Fibroblast of skin of left quadriceps (primary cell): ENCODE measurements at regions not wholly inside any gene's neighbourhood (a gene's known extent, or its start where the extent isn't known, plus 50 kb on each side); places are given as distances from the start of the nearest gene placed in this dataset.
"Not testable (repeated sequence)": the region's sequence is repeated elsewhere in the genome, so short reads cannot be mapped to it uniquely, and the experiment has no call there.

Experiments used
- DNase-seq, 2 experiments: peaks; one replicate each; pipeline ENCODE4 v3.0.0-alpha.2; 2013; ENCODE audit warnings: low read depth in 2 of 2

DNA sequence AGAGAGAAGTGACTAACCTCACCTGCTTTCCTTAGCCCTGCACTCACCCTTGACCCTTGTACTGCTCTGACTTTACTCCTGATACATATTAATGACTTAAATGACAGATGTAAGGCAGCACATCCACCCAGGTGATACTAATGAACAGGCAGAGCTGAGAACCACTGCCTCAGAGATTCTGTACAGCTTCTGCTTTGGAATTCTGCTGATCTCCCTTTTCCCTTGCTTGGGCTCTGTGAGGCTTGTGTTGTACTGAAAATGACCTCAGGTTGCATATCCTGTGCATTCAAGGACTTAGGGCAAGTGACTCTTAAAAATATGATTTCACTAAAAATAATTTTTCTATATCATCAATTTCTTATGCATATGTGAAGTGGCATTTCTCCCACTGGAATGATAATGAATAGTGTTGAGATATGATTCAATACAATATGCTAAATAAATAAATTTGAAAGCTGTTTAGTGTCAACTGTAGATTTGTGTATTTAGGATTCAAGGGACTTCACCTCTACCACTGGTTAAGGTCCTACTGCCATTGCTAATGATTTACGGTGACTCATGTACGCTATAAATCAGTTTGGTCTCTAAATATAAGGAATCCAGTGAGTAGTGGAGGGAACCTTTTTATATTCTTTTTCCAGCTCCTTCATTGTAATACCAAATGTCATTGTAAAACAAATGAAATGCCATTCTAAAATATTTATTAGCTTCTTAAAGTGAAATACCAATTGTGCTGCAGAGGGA lies 328.3 kb downstream of the SOCS6 start:
- no peak for DNase-seq

DNA sequence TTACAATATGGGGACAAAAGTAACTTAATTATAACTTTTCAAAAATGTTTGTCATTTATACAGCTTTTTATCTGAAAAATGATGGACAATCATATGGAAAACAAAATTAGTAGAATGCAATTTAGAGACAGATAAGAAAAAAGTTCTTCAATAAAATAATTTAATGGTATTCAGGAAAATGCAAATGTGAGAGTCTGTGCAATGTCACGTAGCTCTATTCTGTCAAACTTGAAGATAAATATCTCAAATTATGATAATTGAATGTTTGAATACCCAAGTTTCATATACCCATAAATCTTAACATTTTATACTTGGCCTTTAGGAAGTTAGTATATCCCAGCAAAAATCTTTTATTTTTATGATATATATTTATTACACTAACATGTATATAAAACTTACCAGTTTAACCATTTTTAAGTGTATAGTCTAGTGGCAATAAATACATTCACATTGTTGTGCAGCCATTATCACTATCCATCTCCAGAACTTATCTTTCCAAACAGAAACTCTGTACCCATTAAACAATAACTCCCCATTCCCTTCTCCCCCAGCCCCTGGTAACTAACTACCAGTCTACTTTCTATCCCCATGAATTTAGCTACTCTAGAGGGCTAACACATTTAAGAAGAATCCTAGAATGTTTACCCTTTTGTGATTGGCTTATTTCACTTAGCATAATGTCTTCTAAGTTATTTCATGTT lies 311.5 kb downstream of the SOCS6 start:
- DNase-seq: no peak

DNA sequence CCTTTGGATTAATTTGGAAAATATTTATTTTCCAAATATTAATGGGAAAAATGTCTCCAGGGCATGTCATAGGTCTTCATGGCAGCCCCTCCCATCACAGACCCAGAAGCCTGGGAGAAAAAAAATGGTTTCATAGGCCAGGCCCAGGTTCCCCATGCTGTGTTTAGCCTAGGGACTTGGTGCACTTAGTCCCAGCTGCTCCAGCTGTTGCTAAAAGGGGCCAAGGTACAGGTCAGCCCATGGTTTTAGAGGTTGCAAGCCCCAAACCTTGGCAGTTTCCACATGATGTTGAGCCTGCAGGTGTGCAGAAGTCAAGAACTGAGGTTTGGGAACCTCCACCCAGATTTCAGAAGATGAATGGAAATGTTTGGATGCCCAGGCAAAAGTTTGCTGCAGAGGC lies 309.6 kb downstream of the SOCS6 start:
- no peak for DNase-seq

DNA sequence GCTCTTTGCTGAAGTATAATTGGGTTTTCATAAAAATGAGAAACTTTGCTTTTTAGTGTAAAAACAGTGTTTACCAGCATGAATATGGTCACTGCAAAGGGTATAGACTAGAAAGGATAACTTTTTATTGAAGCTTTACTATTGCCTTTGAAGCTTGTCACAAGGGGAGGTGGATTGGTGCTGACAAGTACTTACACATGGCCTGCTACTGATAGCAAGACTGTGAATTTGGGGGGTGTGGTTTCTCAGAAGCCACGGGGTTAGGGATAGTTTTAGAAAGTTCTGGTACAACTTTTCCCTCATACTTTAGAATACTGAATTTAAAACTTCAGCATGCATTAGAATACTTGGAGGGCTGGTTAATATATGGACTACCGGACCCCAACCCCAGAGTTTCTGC lies 294.1 kb downstream of the SOCS6 start:
- no peak for DNase-seq

DNA sequence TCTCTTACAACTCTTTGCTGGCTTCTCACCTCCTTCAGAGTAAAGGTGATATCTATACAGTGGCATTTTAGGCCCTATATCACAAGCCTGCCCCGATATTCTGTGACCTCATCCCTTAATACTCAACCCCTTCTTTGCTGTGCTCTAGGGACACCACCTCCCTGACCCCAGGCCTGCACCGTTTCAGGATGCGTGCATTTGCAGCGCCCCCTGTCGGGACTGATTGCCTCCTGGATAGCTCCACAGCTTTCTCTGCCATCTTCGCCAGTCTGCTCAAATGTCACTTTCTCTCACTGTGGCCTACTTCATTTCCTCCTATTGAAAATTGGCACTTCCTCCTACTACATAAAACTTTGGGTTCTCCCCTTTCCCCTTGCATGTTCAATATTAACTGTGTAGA lies 289.6 kb downstream of the SOCS6 start:
- no peak for DNase-seq

DNA sequence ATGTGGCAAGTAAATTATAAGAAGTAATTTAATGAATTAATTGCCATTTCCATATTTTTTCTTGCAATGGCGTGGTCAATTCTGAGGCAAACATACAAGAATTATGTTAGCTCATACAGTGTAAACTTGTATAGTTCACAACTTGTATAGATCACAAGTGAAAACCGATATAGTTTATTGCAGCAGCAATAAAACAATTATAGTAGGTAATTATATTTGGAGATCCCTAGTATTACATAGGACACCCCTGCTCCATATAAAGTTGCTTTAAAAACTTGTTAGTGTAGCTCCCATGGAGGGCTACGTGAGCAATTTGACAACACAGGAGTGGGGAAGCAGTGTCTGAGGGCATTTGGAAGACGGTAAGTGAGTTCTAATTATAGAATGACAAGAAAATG lies 288.2 kb downstream of the SOCS6 start:
- DNase-seq: no peak

DNA sequence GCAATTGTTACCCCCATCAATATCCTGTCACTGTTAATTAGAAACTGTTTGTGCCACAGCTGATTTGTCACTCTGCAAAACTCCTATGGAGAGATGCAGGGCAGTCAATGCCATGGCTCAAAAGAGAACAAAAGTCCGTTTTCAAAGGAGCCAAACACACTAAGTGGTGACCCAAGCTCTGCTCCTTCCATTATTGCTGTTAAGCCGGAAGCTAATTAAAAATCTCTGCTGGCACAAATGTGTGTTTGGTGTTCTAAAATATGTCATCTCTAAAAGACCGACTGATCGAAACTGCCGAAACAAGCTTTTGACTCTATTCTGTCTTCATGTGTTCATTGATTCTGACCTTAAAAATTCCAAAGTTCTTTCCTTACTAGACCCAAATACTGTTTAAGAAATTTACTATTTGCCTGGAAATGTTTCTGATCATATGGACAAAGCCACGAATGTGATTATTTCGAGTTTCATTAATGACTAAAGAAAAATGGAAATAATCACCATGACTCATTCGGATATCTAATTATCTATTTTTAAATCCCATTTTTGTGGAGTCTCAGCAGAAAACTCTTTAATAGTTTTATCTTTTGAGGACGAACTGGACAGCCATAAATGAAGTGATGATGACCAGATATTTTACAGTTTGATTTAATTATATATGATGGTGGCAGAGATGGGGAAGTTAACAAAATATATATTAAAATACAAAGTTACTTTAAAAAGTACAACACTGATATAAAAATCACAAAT lies 287.6 kb downstream of the SOCS6 start:
- DNase-seq: no peak

DNA sequence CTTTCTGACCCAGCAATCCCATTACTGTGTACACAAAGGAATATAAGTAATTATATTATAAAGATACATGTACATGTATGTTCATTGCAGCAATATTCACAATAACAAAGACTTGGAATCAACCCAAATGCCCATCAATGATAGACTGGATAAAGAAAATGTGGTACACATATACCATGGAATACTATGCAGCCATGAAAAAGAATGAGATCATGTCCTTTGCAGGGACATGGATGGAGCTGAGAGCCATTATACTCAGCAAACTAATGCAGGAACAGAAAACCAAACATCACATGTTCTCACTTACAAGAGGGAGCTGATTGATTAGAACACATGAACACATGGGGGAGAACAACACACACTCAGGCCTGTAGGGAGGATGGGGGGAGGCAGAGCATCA lies 286.1 kb downstream of the SOCS6 start:
- not testable (repeated sequence) for DNase-seq

DNA sequence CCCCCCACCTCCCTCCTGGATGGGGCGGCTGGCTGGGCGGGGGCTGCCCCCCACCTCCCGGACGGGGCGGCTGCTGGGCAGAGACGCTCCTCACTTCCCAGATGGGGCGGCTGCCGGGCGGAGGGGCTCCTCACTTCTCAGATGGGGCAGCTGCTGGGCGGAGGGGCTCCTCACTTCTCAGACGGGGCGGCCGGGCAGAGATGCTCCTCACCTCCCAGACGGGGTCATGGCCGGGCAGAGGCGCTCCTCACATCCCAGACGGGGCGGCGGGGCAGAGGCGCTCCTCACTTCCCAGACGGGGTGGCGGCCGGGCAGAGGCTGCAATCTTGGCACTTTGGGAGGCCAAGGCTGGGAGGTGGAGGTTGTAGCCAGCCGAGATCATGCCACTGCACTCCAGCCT lies 280.8 kb downstream of the SOCS6 start:
- not testable (repeated sequence) for DNase-seq

DNA sequence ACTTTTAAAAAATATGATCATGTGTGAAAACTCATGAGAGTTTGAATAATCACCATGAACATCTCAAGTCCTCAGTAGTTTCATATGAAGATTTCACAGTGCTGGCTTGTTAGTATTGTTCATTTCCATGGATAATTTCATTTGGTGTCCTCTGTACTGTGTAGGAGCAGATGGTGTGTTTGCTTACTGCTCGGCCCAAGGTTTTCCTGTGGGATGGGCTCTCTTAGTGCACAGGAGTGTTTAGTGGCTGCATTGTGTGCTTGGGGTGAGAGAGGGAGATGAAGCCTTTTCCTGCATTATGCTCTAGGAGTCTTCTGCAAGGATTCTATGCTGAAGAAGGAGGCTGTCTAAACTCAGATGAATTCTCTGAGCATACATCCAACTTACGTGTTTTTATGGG lies 270.6 kb downstream of the SOCS6 start:
- no peak for DNase-seq

DNA sequence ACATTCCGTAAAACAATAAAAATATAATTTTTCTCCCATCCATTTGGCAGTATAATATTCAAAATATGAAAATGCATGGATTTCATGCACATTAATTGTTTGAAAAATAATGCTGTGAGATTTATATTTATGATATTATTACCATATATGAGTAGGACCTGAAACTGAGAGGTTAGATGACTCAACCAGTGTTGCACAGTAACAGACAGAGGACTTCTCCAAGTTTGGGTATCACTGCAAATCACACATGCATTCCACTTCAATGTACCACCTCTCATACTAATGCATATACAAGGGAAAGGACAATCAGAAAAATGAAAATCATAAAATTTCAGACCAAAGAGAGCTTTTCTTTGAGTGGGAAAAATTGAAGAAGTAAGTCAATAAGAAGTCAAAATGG lies 269.5 kb downstream of the SOCS6 start:
- DNase-seq: no peak

DNA sequence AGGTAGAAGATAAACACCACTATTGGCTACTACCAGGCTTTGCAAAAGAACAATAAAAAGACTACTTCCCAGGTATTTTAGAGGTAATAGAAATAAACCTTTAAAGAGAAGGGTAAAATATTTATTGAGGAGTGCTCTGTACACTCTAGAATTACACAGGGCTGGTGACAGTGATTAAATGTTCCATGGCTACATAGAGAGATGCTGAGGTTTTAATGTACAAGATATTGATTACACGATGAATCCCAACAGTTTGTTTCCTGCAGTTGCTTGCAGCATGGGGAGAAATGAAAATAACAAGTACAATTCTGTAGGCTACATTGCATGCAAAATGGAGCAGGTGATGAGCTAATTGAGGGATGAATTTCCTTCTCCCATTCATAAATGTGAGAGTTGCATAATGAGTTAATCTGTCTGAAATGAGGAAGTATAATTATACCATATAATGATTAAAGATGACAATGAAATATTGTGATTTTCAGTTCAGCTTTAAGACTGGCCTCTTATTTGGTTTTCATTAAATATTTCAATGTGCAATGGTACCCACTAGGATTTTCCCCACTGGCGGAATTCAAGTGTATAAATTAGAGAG lies 266.1 kb downstream of the SOCS6 start:
- DNase-seq: no peak

DNA sequence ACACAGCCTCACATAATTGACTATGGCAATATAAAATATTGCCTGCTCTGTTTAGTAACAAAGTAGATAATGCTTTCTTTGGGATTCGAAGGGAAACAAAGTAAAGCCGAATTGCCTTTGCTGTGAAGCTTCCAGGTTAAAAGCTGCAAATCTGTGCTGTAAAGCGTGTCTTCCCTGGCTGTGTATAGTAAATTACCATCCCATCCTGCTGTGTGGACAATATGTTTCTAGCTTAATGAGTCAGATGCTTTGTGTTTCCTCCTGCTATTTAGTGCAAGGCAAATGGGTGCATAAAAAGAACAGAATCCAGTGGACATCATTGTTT lies 265.1 kb downstream of the SOCS6 start:
- no peak for DNase-seq

DNA sequence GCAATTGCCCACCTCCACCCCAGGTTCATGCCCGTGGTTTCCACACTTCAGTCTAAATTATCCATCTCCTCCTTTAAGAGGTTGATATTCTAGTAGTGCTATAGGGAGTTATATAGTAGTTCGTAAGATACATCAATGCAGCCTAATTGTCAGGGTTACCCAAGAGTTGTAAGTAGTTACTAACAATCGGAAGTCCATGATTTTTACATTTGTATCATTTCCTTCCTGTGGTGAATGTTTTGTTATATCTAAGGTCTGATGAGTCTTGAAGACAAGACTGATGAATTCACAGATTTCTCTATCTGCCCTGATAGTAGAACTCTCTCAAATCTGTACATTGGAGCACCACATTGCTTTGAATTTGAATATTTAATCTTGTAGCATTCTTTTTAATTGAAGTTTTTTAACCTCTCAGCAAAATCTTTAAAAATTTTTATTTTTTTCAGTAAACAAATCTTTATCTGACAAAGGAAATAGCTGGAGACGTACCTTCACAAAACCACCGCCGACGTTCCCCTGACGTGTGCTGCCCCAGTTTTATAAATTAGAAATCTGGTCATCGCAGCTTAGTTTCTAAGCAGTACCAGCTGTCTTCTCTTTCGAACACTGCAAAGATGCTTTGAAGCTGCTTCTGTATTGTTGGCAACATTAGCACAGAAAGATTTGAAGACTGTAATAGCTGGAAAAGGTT lies 264.5 kb downstream of the SOCS6 start:
- no peak for DNase-seq

DNA sequence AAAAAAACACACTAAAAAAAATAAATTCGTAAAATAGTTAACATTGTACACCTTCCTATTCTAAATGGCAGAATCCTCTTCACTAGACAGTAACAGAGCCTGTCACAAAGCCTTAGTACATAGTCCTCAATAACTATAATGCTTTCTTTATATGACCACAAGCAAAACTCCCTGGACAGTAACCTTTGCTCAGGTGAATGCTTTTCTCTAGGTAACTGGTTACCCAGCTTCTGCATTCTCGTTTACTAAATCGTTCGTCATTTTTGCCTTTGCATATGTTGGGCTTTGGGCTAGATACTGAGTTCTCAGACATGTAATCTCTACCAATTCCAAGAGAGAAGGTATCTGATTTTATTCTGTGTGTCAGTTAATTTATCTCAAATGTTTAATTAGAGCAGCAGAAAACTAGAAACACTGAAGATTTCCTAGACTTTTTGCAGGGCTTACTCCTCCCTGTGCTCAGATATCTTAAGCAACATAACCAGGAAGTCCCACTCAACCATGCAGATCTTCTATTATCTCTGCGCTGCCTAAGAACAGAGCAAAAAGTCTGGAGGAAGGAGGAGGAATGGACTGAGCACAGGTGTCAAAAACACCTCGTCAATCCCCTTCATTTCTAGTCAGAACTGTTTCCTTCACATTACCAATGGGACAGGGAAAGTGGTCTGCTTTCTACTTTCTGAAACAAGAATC lies 247.7 kb downstream of the SOCS6 start:
- DNase-seq: no peak

DNA sequence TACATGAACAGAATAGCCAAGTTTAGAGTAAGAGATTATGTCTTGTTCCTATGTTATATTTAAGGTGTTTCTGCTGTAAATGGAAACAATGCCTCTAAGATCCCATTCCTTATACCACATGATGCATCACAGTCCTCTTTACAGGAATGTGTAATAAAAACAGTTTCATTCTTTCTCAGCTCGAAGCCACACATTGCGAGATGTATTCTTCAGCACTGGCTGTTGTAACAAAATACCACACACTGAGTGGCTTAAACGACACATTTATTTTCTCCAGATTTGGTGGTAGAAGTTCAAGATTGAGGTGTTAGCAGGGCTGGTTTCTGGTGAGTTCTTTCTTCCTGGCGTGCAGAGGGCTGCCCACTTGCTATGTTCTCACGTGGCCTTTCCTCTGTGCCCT lies 246.2 kb downstream of the SOCS6 start:
- no peak for DNase-seq

DNA sequence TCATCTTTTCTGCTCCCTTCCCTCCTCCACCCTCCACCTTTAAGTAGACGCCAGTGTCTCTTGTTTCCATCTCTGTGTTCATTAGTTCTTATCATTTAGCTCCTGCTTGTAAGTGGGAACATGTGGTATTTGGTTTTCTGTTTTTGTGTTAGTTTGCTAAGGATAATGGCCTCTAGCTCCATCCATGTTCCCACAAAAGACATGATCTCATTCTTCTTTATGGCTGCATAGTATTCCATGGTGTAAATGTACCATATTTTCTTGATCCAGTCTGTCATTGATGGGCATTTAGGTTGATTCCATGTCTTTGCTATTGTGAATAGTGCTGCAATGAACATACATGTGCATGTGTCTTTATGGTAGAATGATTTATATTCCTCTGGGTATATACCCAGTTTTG lies 236.5 kb downstream of the SOCS6 start:
- not testable (repeated sequence) for DNase-seq

DNA sequence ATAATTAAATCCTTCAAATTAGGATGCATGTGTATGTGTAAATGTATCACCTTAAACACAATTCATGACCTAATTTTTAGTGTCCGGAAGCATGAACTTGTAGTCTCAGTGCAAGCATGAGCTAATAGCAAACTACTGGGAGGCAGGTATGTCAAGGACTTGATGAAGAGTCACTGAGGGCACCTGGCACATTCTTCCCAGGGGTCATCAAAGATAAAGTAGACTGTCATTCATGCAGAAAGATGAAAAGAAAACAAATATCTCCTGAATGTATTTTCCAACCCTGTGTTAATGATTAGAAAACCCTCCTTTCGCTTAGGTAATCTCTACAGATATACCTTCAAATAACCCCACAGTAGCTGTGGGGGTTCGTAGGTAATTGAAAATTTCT lies 234.9 kb downstream of the SOCS6 start:
- no peak for DNase-seq

DNA sequence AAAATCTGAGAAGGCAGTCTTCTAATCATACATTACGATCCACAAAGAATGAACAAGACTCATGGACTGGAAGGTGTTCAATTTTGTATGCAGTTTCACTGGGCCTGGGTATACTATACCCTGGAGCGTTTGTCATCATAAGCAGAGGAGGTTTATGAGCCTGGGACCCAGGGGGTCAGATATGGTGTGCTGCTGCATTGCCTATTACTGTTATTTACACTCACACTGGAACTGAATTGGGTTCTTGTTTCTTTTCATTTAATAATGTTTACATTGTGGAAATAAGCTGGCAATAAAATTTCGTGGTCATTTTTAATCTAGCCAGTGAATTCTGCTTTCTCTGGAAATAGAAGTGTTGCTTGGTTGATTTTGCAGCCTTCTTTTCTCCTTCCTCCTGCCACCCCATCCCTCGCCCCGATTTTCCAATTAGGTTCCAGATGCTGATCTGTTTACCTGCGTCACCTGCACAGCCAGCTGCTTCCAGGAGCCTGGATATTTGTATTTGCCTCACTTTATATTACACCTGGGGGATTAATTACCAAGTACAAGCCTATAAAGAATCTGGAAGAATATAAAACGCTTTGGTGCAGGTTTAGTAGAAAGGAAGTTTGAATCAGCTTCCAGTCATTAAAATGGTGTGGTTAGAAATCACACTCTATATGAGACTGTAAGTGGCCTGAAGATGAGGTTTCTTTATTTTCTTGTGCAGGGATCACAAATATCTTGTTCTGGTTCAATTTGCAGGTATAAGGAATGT lies 234.4 kb downstream of the SOCS6 start:
- no peak for DNase-seq

DNA sequence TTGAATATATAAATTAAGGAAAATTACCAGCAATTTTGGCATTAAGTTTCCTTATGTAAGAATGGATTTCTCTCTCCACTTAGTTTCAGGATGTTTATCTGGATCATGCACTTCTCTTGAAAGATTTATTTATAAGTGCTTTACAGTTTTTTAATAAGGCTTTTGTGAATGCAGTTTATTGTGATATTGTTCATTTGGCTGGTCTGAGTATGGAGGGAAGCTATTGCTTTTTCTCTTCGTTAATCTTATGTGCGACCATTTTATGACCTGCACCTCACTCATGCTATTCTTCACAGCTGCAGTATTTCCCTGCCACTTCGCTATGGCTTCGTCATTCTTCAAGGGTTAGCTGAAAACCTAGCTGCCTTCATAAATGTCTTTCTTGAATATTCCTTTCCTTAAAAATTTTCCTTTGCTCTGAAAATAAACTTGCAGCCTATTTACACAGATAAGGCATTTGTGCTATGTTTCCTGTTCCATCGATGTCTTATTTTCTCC lies 233.4 kb downstream of the SOCS6 start:
- no peak for DNase-seq

DNA sequence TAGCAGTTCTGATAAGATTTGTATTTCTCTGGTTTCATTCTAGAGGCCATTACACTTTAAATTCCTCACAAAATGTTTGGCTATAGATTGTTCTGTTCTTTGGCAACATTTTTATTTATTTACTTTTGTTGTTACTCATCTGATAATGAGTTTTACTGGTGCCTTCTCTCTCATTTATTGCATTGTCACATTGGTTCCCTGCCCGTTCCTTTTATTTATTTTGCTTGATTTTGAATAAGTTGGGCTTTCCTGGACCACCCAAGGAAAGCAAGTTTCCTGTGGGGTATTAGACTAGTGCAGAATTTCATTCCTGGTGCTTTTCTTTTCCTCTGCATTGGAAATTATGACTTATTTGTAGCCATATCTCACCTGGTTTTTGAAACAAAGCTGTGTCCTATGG lies 232.0 kb downstream of the SOCS6 start:
- DNase-seq: no peak
